ENCODE measurements at regions not wholly inside any gene's neighbourhood (a gene's known extent, or its start where the extent isn't known, plus 50 kb on each side); places are given as distances from the start of the nearest gene placed in this dataset.
A peak's percentile ranks its signal among the peaks of the same experiment; 100 is the strongest.
"Not testable (repeated sequence)": the region's sequence is repeated elsewhere in the genome, so short reads cannot be mapped to it uniquely, and the experiment has no call there.

DNA sequence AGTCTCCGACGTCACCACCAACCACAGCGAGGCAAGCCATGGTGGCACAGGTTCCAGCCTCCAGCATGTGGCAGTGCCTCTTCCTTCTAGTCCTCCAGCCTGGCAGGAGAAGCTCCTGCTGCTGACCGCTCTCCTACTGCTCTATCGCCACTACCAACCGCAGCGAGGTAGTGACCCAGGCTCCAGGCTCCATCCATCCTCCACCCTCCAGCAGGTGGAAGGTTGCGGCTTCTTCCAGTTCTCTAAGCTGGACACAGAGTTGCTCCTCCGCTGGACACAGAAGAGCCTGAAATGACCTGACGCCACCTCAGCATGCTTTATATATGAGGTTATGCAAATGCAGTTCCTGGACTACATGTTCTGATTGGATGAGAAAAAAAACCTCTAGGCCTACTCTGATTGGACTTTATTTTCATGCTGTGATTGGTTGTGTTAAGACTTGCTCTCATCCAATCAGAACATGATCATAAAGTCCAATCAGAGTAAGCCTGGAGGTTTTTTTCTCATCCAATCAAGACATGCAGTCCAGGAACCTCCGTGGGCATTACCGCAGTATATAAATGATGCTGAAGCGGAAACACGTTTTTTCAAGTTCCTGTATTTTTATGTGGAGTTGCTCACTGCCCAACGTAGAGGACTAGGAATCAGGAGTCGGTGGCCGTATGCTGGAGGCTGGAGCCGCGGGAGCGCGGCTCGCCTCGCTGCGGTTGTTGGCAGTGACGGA lies 174.7 kb downstream of the USP22 start:
- WGBS, 3 donors: 91 to 94% (median 92%) methylated on average over 25 of the region's 25 CpGs
- H3K27ac ChIP-seq (ENCODE audit: low read depth, low read length): not testable (repeated sequence)

DNA sequence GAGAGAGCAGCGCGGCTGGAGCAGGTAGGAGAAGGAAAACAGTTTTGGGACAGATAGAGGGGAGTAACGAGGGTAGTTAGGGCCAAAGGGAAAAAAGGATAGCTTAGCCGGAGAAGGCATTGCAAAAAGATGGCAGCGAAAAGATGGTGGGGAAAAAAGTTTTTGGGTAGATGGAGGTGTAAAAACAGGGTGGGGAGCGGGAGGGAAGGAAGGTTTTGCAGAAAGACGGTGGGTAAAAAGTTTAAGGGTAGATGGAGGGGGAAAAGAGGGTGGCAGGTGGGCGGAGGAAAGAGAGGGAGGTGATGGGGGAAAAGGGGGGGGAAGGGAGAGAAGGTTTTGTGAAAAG lies 174.2 kb downstream of the USP22 start:
- 84 to 92% (median 89%) methylated on average over 8 of the region's 8 CpGs for WGBS, 3 donors
- H3K27ac ChIP-seq (ENCODE audit: low read depth, low read length): not testable (repeated sequence)

DNA sequence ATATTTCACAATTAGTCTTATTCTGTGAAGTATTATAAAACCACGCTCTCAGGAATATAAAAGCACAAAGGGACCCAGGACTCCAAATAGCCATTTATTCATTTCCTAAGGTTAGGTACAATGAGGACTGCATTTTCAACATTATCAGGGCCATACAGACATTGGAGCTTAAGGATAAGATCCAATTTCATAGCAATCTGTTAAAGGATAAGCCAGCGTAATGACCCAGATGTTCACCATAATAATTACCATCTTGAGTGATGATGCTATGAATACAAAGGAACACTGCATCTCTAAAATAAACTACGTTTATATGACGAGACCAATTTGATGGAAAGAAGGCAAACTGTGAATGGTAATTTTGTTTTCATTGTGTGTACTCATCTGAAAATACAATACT lies 169.6 kb downstream of the USP22 start:
- 78 to 87% (median 86%) methylated on average over 4 of the region's 4 CpGs for WGBS, 3 donors
- not testable (repeated sequence) for H3K27ac ChIP-seq (ENCODE audit: low read depth, low read length)

DNA sequence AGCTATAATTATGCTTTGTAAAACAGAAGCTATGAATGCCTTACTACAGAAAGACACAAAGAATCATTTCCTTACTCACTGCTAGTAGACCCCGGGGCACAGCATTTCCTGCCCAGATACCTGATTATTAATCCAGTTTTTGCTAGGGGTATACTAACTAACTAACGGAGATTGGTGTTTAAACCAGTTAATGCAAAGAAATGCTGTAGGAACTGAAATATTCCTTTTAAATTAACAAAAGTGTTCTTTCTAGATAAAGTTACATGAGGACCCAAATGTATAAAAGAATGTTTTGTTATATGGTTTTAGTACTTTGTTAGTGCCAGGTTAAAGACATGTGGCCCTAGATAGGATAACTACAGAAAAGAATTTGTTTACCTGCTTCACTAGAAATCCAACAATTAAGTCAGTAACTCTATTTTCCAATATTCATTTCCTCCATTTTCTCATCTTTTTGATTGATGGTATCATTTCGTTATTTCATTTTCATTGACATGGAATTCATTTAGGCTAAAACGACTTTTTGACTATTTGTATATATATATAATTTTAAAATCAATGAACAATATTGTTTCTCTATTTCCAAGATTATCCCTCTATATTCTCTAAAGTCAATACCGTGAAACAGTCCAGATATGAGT lies 169.0 kb downstream of the USP22 start:
- WGBS, 3 donors: 79 to 82% (median 79%) methylated on average over 5 of the region's 5 CpGs
- not testable (repeated sequence) for H3K27ac ChIP-seq (ENCODE audit: low read depth, low read length)

DNA sequence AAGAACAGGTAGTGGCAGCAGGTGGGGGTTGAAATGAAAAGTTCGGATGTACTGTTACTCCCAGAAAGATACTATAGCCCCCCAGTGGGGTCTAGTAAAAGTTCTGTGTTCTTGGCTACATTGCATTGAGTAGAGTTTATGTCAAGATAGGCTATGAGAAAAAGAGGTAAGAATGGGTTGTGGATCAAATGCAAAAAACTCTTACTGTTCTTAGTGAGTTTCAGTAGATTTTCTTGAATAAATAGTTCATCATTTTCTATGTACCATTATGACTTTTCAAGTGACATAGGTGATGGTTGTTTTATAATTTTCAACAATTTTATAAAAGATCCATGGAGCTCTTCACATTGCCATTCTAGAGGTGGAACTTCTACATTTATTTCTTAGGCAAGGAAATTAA lies 165.4 kb downstream of the USP22 start:
- WGBS, 3 donors: 64 to 86% (median 69%) methylated on average over 1 of the region's 1 CpG

DNA sequence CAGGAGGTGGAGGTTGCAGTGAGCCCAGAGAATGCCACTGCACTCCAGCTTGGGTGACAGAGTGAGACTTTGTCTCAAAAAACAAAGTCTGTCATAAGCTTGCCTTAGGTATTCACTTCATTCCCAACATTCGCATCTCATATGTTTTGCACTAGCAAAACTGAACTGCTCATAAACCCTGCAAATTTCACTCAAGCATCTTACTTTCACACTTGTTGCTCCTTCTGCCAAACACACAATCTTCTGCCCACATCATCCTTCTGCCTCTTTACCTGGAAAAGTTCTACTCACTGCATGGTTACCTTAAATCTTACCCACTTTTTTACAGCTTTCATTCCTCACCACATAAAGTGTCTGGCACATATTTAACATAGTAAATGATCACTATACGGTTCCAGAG lies 152.5 kb downstream of the USP22 start:
- no peak overlapping the region for H3K27ac ChIP-seq (ENCODE audit: low read depth, low read length)
- WGBS, 3 donors: 73 to 90% (median 84%) methylated on average over 2 of the region's 2 CpGs

More for the DNA sequence above, 165.4 kb downstream of the USP22 start:
- H3K27ac ChIP-seq (ENCODE audit: low read depth, low read length): not testable (repeated sequence)

DNA sequence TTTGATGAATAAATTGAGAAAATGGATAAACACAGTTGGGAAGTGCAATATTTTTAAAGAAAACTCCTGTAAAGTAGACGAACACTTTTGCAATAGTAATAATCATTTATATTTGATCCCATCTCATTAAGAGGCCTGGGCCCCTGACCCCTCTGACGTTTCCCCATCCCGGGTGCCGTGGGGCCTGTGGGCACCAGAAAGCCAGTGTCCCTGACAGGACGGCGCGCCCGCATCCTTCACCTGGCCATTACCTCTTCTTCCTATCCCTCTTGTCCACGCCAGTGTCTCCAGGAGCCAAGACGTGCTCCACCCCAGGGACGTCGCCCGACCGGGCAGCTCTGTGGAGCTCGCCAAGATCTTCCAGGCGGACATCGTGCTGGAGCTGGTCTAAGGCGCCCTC lies 147.4 kb downstream of the USP22 start:
- not testable (repeated sequence) for H3K27ac ChIP-seq (ENCODE audit: low read depth, low read length)
- WGBS, 3 donors: 90 to 95% (median 95%) methylated on average over 7 to 14 of the region's 18 CpGs

DNA sequence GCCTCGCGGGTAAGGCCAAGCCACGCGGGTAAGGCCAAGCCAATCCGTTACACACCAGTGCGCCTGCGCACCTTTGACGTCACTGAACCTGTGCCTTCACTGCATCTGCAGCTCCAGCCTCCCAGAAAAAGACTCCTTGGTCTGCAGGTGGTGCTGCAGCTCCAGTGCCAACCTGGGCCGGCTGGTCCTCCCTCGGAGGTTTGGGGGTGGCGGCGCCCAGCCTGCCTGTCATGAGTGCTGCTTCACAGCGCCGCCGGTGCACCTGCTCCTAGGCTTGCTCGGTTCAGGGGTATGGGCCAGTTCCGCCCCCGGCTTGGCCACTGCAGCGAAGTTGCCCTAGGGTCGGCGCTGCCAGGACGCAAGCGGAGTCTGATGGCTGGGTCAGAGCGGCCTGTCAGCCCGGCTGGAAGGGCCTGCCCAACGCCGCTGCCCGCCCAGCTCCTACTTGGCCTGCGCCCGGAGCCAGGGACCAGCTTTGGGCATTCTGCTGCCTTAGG lies 146.6 kb downstream of the USP22 start:
- 57 to 82% (median 62%) methylated on average over 28 to 30 of the region's 30 CpGs for WGBS, 3 donors
- no peak overlapping the region for H3K27ac ChIP-seq (ENCODE audit: low read depth, low read length)

DNA sequence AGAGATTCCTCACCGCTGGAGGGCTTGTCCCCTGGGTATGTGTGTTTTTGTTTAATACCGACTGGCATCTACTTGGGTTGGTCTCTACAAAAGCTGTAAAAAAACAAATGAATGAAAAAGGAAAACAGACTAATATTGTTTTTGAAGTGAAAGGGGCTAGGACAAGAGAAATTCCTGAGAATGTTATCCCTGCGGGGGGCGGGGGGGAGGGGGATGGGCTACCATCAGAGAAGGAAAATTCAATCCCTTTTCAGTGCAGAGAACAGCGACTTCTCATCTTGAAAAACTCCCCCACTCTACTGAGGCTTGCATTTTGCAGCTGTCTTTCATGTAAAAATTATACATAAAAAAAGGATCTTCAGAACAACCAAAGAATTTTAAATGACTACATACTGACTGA lies 144.1 kb downstream of the USP22 start:
- WGBS, 3 donors: 53 to 62% (median 54%) methylated on average over 5 of the region's 5 CpGs
- not testable (repeated sequence) for H3K27ac ChIP-seq (ENCODE audit: low read depth, low read length)

DNA sequence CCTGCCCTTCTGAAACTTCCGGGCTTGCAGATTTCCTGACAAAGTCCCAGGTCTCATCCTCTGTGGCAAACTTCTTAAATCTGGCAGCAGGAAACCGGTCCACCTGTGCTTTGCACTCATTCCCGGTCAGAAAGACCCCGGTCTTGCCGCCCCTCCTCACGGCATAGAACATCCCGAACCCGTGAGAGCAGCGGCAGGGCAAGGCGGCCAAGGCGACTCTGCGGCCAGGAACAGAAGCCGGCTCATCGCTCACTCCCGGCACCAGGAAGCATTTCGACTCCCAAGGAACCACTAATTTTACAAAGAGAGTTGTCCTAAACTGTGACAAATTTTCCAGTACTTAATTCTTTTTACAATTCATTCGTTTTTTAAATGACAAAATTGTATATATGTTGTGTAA lies 140.3 kb downstream of the USP22 start:
- WGBS, 3 donors: 21 to 28% (median 25%) methylated on average over 17 of the region's 17 CpGs

DNA sequence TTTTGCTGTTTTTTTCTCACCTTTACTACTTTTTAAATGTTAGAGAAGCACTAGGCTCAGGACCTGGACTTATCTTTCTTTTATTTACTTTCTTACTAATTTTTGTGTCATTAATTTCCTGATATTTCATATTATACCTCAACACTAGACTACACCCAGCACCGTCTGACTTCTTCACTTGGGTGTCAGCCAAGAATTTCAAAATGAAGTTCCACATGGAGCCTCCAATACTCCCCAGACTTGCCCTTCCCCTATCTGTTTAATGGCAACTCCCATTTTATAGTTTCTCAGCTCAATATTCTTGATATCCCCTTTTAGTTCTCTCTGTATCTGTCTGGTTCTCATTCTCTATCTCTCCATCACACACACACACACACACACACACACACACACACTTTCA lies 139.3 kb downstream of the USP22 start:
- not testable (repeated sequence) for H3K27ac ChIP-seq (ENCODE audit: low read depth, low read length)
- WGBS, 3 donors: 5 to 43% (median 6%) methylated on average over 1 of the region's 1 CpG

More for the DNA sequence above, 140.3 kb downstream of the USP22 start:
- not testable (repeated sequence) for H3K27ac ChIP-seq (ENCODE audit: low read depth, low read length)

DNA sequence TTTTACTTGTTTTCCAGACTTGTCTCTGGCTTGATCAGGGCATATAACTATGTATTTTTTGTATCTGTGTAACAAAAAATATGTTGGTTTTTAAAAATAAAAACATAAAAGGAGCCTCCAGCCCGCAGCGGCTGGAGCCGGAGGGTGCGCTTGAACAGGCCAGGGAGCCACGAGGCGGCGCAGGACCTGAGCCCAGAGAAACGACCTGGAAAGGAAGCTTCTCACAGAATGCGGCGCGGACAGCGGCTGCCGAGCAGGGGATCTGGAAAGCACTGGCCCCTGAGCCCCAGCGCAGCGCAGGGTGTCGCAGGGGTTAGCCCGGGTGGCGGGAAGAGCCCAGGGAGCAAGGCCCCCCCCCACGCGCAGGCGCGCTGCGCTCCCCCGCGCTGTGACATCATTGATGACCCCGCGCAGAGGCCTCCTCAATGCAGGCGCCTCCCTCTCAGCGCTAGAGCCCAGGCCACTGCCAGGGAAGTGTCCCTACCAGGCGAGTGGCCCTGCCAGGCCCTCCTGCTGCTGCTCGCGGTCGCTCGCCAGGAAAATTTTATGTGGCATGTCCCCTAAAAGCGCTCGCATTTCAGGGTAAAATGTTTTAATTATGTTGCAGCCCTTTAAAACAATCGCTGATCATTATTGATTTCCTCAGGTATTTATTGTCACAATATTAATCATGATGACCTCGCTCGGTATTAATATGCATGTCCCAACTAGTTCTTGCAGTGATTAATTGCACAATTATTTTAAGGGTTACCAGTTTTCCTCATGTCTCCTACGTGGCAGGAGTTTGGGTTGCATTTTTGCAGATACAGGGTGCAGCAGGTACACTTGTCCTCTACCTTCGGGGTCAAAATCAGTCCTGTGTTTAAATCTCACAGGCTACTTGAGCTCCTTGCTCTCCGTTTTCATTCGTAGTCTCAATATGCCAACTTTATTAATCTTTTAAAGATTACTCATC lies 134.2 kb downstream of the USP22 start:
- 6 to 12% (median 11%) methylated on average over 43 of the region's 43 CpGs for WGBS, 3 donors
- H3K27ac ChIP-seq (ENCODE audit: low read depth, low read length): peak overlapping the region; percentile 29

DNA sequence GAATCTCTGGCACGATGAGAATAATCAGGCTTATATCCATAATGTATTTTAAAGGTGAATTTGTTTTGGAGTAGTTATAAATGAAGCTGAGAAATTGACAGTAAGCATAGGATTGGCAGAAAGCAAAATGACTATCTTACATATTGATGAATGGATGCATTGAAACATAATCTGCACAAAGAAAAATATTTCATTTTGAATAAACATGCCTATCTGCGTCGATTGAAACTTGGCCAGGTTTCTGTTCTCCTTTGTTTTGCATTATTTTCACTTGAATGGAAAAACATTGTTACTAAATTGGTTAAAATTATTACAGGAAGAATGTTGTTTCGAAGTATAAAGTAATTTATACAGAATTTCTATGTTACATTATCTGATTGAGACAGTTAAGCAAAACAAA lies 128.2 kb downstream of the USP22 start:
- WGBS, 3 donors: 37 to 76% (median 74%) methylated on average over 4 of the region's 4 CpGs
- H3K27ac ChIP-seq (ENCODE audit: low read depth, low read length): no peak overlapping the region

DNA sequence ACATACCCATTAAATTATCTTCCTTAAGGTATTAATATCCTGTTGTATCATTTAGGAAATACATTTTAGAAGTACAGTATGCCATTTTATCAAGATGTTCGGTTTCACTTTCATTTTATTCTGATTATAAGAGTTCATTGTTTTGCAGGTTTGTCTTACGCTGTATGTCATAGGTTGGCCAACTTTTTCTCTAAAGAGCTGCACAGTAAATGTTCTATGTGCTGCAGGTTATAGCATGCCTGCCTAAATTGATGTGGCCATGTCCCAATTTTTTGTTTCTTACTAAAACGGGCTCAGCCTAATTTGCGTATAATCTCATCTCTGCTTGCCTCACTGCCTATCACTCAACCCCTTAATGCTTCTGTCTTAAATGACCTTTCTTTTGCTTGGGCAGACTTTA lies 126.4 kb downstream of the USP22 start:
- WGBS, 3 donors: 72 to 77% (median 76%) methylated on average over 4 of the region's 4 CpGs
- no peak overlapping the region for H3K27ac ChIP-seq (ENCODE audit: low read depth, low read length)

DNA sequence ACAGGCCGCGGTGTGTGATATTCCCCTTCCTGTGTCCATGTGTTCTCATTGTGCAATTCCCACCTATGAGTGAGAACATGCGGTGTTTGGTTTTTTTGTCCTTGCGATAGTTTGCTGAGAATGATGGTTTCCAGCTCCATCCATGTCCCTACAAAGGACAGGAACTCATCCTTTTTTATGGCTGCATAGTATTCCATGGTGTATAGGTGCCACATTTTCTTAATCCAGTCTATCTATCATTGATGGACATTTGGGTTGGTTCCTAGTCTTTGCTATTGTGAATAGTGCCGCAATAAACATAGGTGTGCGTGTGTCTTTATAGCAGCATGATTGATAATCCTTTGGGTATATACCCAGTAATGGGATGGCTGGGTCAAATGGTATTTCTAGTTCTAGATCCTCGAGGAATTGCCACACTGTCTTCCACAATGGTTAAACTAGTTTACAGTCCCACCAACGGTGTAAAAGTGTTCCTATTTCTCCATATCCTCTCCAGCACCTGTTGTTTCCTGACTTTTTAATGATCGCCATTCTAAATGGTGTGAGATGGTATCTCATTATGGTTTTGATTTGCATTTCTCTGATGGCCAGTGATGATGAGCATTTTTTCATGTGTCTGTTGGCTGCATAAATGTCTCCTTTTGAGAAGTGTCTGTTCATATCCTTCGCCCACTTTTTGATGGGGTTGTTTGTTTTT lies 125.1 kb downstream of the USP22 start:
- not testable (repeated sequence) for H3K27ac ChIP-seq (ENCODE audit: low read depth, low read length)
- 89 to 91% (median 89%) methylated on average over 10 of the region's 10 CpGs for WGBS, 3 donors

DNA sequence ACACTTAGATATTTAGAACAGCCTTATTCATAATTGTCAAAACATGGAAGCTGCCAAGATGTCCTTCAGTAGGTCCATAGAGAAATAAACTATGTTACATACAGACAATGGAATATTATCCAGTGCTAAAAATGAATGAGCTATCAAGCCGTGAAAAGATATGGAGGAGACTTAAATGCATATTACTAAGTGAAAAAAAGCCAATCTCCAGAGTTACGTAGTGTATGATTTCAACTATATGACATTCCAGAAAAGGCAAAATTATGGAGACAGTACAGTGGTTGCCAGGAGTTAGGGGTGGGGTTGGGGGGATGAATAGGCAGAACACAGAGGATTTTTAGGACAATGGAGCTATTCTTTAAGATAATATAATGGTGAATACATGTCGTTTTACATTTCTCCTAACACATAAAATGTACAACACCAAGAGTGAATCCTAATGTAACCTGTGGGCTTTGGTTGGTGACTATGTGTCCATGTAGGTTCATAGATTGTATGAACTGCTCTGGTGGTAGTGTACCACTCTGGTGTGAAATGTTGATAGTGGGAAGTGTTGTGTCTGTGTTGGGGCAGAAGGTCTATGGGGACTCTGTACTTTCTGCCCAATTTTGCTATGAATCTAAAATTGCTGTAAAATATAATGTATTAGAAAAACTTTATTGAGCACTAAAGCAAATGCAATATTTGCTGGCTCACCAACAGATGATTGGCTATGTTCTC lies 122.6 kb downstream of the USP22 start:
- H3K27ac ChIP-seq (ENCODE audit: low read depth, low read length): no peak overlapping the region
- 52 to 60% (median 59%) methylated on average over 3 of the region's 3 CpGs for WGBS, 3 donors

DNA sequence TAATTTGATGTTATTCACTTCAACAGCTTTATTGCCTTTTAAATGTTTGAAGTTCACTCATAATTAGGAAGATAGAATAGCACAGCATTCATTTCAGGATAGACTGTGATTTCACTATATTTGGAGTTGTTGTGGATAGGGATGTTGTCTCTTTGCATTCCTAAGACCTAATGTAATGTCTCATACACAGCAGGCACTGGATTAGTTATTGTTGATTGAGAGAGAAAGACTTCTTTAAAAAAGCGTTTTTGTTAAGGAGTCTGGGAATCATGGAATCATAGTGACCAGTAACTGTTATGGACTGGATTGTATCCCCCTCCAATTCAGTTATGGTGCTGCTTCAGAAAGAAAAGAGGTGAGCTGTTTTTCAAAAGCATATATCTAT lies 122.0 kb downstream of the USP22 start:
- WGBS, 3 donors: 46 to 50% (median 50%) methylated on average over 1 of the region's 1 CpG
- H3K27ac ChIP-seq (ENCODE audit: low read depth, low read length): no peak overlapping the region

DNA sequence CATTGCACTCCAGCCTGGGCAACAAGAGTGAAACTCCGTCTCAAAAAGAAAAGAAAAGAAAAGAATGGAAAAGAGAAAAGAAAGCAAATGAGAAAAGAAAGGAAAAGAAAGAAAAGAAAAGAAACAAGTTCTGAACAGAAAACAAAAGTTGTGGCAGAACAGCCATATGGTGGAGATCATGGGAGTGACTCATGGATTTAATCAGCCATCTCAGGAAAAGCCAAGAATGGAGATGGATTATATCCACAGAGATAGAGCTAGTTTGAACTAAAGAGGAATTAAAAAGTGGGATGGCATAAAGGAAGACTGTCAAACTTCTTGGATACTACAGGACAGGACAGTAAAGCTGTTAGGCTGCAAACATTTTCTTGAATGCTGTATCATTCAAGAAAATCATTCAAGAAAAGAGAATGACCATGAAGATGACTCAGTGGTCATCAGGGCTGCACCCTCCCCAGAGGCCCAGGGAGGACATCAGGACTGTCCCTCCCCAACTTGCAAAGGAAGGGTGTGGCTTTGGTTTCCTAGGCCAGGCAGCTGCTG lies 120.6 kb downstream of the USP22 start:
- 81 to 87% (median 84%) methylated on average over 1 of the region's 1 CpG for WGBS, 3 donors
- H3K27ac ChIP-seq (ENCODE audit: low read depth, low read length): no peak overlapping the region
